ENCODE measurements at regions not wholly inside any gene's neighbourhood (a gene's known extent, or its start where the extent isn't known, plus 50 kb on each side); places are given as distances from the start of the nearest gene placed in this dataset.

DNA sequence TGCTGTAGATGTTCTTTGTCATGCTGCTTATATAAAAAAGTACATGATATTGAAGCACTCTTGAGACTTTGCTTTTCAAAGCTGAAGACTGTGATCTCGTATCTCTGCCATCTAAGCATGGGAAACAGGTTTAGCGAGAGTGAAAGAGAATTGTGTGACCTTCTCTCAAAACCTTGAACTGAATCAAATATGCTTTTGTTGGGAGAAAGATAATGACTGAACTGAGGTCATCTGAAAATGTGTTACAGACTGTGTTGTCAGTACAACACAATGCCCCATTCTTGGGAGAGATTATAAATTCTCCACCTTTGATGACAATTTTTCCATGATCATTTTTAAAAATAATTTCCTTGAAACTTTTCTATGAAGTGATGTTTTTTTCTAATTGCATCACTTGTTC lies 272.1 kb upstream of the SEL1L start:
- DNase-seq: no peak
- in situ Hi-C loops (cut with HindIII; ENCODE audit: low pct_ligation_motif_present, low pct_unique_long_range_greater_than_20kb, low sequenced_read_pairs): no loop called here

DNA sequence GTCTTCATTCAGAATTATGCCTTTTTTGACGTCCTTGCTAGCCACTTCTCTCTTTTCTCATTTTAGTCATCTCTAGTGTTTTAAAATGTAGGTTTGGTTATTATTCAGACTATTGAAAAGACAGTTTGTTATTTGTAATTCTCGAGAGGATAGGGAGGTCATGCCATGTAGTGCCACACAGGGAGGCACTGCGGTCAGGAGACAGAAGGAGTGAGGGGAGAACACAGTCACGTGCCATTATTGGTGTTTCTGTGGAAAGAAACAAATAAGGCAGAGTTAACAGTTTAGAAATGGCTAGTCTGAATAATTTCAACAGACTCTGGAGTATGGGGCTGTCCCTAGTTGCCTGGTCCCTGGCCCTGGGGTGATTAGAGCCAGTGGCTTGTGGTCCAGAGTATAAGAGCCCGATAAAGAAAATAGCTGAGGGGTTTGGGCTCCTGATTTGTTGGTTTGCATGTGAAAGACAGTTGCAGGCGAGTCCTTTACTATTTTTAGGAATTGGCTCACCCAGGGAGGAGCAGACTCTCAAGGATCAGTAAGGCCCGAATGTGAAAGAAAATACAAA lies 278.1 kb upstream of the SEL1L start:
- DNase-seq: no peak
- in situ Hi-C loops (cut with HindIII; ENCODE audit: low pct_ligation_motif_present, low pct_unique_long_range_greater_than_20kb, low sequenced_read_pairs): no loop called here

DNA sequence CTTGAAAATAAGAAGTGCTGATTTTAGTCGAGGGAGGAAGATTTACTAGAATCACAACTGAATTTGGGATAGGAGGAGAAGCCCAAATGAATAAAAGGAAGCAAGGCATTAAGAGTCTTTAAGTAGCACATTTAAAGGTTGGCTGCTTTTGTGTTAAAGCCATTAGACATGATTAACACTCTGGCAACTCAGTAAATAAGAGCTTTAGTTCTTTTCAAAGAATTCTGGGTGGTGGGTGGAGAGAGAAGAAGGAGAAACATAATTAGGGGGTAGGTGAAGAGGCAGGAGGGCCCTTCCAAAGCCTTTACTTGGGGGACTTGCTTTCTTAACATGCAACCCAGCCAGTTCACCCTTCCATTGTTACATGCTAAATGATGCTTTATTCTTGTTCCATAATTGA lies 284.6 kb upstream of the SEL1L start:
- DNase-seq: no peak
- in situ Hi-C loops (cut with HindIII; ENCODE audit: low pct_ligation_motif_present, low pct_unique_long_range_greater_than_20kb, low sequenced_read_pairs): no loop called here

DNA sequence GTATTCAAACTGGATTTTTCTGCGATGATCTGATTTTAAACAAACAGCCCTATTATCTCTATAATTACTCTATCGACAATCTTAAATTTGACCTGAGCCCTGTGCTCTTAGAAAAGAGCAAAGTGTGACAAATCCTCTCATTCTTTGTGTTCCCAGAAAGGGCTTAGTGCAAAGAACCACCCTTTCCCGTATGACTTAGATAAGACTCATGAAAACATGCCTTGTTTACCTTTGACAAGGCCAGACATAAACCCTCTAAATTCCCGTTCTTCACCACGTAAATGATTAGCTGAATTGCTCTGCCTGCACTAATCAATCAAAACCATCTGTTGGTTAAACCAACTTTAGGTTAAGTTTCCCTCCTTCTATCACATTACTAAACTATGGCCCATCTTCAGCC lies 285.7 kb upstream of the SEL1L start:
- in situ Hi-C loops (cut with HindIII; ENCODE audit: low pct_ligation_motif_present, low pct_unique_long_range_greater_than_20kb, low sequenced_read_pairs): no loop called here
- DNase-seq: no peak

DNA sequence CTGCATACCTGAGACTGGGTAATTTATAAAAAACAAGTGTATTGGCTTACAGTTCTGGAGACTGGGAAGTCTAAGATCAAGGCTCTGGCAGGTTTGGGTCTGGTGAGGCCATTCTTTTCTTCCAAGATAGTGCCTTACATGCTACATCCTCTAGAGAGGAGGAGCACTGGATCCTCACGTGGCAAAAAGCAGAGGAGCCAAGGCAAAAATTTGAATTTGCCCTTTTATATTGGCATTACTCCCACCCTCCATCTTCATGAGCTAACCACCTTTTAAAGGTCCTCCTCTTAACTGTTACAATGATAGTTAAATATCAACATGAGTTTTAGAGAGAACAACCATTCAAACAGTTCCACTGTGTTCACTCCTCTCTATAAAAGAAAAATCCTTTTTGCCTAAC lies 286.3 kb upstream of the SEL1L start:
- DNase-seq: no peak
- in situ Hi-C loops (cut with HindIII; ENCODE audit: low pct_ligation_motif_present, low pct_unique_long_range_greater_than_20kb, low sequenced_read_pairs): no loop called here

DNA sequence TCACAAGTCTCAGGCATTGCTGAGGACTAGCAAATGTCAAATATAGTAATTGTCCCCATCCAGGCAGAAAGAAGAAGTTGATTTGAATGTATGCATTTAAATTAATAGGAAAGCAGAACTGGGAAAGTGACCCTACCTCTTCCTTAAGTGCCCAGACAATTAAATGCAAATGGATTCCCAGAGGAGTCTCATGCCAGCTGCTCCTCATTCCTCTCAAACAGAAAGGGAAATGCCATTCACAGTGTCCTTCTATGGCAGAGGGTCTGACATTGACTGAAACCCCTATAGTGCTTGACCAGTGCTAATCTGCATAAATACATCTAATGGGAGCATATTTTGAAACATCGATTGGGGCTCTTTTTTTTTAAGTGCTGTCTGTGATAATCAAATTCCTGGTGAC lies 292.4 kb upstream of the SEL1L start:
- in situ Hi-C loops (cut with HindIII; ENCODE audit: low pct_ligation_motif_present, low pct_unique_long_range_greater_than_20kb, low sequenced_read_pairs): no loop called here

DNA sequence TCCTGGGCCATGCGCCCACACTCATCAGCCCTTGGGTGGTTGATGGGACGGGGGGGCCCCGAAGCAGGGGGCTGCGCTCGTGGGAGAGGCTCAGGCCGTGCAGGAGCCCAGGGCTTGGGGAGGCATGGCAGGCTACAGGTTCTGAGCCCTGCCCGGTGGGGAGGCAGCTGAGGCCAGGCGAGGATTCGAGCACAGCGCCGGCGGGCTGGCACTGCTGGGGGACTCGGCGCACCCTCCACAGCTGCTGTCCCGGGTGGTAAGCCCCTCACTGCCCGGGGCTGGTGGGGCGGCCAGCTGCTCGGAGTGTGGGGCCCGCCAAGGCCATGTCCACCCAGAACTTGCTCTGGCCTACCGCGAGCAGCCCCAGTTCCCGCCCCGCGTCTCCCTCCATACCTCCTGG lies 295.8 kb upstream of the SEL1L start:
- in situ Hi-C loops (cut with HindIII; ENCODE audit: low pct_ligation_motif_present, low pct_unique_long_range_greater_than_20kb, low sequenced_read_pairs): no loop called here

More for the DNA sequence above, 292.4 kb upstream of the SEL1L start:
- DNase-seq: no peak

DNA sequence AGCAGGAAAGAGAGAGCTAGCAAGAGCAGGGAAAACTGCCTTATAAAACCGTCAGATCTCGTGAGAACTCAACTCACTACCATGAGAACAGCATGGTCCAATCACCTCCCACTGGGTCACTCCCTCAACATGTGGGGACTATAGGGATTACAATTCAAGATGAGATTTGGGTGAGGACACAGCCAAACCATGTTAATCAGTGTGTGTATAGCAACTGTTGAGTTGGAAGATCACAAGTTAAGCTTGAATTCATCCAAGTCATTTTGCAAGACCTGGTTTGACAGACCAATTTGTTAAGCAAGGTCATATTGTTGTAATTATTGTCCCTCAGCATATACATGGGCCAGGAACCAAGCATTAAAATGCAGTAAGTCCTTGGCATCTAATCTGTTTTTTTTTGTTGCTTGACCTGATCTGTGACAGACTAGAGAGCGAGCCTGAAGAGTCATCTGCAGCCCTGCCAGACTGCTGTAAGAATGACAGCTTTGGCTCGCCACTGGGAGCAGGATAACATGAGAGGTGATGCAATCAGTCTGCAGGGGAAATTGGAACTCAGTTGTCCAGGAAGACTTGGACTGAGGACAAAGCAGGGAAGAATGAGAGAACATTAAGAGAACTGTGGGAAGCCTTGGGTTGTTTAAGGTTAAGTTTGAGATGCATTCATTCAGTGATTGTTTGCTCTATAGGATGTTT lies 297.6 kb upstream of the SEL1L start:
- no peak for DNase-seq
- in situ Hi-C loops (cut with HindIII; ENCODE audit: low pct_ligation_motif_present, low pct_unique_long_range_greater_than_20kb, low sequenced_read_pairs): no loop called here

More for the DNA sequence above, 295.8 kb upstream of the SEL1L start:
- no peak for DNase-seq

DNA sequence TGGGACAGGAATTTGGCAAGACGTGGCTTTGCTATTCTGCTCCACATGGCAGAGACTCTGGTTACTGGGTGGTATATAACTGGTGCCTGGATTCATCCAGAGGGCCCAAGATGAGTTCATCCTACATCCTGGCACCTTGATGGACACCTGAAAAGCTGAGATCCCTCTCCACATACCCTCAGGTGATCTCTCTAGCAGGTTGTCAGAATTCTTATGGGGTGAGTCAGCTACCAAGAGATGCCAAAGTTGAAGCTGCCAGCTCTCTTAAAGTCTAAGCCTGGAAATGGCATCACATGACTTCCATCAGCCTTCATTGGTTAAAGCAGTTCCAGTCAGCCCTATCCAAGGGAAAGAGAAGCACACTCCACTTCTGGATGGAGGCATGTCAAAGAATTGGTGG lies 300.7 kb upstream of the SEL1L start:
- in situ Hi-C loops (cut with HindIII; ENCODE audit: low pct_ligation_motif_present, low pct_unique_long_range_greater_than_20kb, low sequenced_read_pairs): no loop called here
- no peak for DNase-seq

DNA sequence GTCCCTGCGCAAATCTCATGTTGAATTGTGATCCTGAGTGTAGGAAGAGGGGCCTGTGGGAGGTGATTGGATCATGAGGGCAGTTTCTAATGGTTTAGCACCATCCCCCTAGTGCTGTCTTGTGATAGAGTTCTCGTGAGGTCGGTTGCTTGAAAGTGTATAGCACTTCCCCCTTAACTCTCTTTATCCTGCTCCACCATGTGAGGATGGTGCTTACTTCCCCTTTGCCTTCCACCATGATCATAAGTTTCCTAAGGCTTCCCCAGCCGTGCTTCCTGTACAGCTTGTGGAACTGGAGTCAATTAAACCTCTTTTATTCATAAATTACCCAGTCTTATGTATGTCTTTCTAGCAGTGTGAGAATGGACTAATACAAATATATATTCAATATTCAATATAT lies 303.7 kb upstream of the SEL1L start:
- in situ Hi-C loops (cut with HindIII; ENCODE audit: low pct_ligation_motif_present, low pct_unique_long_range_greater_than_20kb, low sequenced_read_pairs): no loop called here
- DNase-seq: no peak

DNA sequence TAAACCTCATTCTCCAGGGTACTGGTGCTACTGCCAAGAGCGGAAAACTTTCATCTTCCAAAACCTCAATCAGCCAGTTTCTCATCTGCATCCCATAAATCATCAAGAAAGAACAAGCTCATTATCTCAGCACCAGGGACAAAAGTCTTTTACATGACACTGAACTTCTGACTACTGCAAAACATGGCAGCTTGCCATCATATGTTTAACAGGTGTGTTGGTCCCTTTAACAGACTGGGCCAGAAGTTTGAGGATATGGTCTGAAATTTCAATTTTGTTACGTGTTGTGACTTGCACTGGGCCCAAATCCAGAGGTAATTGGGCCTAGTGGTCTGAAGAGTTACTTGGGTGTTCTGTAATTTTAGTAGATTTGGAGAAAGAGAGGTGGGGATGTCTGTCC lies 305.4 kb upstream of the SEL1L start:
- in situ Hi-C loops (cut with HindIII; ENCODE audit: low pct_ligation_motif_present, low pct_unique_long_range_greater_than_20kb, low sequenced_read_pairs): no loop called here
- DNase-seq: no peak

DNA sequence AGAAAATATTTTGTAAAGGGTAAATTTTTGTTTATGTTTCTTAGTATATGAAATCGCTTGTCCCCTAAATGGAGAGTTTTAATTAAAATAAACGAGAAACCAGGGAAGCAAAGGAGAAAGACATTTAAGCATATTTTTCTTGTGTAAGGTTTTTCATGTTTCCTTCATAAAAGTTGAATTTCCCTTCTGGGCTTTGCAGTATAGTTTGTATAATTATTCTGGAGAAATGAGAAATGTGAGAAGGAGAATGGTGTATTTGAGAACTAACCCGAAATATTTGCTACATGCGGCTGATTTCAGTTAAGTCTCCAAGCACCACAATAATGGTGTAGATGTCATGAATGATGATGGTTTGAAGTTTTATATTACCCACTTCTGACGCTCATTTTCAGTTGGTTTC lies 307.7 kb upstream of the SEL1L start:
- no peak for DNase-seq
- in situ Hi-C loops (cut with HindIII; ENCODE audit: low pct_ligation_motif_present, low pct_unique_long_range_greater_than_20kb, low sequenced_read_pairs): no loop called here

DNA sequence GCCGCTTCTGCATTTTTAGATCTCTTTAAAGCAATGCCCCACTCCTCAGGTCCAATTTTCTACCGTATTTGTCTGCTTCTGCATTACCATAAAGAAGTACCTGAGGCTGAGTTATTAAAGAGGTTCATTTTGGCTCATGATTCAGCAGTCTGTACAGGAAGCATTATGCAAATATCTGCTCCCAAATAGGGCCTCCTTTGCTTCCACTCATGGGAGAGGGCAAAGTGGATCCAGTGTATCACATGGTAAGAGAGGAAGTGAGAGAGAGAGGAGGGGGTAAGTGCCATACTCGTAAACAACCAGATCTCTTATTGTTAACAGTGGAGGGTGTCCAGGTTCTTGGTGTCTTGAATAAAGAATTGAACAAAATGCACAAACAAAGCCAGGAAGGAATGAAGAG lies 316.1 kb upstream of the SEL1L start:
- no peak for DNase-seq
- in situ Hi-C loops (cut with HindIII; ENCODE audit: low pct_ligation_motif_present, low pct_unique_long_range_greater_than_20kb, low sequenced_read_pairs): no loop called here

DNA sequence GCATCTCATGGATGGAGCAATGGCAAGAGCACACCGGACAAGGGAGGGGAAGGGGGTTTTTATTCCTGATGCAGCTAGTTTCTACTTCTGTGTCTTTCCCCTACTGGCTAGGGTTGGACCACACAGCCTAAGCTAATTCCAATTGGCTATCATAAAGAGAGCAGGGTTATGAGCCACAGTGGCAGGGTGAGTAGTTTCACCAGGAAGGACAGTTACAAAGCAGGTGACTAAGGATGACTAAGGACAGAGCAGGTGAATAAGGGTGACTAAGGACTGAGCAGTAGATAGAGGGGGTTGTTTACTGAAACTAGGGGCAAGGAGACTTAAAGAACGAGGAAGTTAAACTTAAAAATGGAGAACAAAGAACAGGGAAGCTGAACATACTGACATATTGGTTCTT lies 321.4 kb upstream of the SEL1L start:
- in situ Hi-C loops (cut with HindIII; ENCODE audit: low pct_ligation_motif_present, low pct_unique_long_range_greater_than_20kb, low sequenced_read_pairs): no loop called here

DNA sequence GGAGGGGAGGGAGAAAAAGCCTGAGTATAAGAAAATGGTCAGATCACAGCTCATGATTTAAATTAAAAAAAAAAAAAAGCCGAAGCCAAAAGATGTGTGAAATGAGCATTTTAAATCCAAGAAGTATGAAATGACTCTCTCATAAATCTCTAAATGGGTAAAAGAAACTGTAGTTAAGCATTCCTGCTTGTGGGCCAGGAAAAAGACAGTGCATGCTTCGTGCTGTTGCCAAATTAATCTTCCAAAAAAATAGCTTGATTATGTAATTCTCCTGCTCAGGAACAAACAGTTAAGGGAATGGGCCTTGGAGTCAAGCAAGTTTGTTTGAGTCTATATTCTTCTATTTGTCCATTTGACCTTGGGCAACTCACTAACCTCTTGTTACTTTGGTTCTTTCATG lies 325.4 kb upstream of the SEL1L start:
- in situ Hi-C loops (cut with HindIII; ENCODE audit: low pct_ligation_motif_present, low pct_unique_long_range_greater_than_20kb, low sequenced_read_pairs): no loop called here
- DNase-seq: no peak

More for the DNA sequence above, 321.4 kb upstream of the SEL1L start:
- DNase-seq: no peak

DNA sequence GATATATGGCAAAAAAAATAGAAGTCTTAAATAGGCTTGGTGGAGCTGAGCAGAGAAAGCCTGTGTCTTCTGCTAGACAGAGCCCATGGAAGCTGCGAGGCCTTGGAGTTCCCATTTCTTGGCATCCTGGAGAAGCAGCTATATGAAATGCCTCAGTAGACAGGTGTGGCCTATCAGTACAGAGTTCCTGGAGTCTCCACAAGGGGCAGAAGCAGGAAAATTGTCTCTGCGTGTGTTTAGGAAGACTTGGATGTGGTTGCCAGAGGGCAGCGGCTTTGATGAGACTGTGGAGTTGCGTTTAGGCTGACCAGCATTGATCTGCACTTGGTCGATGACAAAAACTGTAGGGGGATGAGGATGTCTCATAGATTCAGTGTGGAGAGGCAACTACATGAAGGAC lies 334.5 kb upstream of the SEL1L start:
- no peak for DNase-seq
- in situ Hi-C loops (cut with HindIII; ENCODE audit: low pct_ligation_motif_present, low pct_unique_long_range_greater_than_20kb, low sequenced_read_pairs): no loop called here

DNA sequence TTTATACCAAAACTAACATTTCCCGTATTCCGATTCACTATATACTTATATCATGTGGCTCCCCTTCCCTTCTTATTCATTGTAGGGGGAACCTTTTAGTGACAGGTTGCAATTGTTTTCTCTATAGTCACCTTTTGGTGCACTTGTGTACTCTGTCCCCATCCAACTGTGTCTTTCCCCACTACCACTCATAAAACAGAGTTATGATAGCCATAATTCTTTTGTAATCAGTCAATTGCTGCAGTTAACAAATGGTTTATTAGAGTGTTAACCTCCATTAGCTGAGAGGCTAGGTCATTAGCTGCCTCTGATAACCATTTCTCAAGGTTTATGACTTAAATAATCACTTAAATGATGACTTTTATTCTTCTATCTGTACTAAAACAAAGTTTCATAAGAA lies 338.1 kb upstream of the SEL1L start:
- no peak for DNase-seq
- in situ Hi-C loops (cut with HindIII; ENCODE audit: low pct_ligation_motif_present, low pct_unique_long_range_greater_than_20kb, low sequenced_read_pairs): no loop called here

DNA sequence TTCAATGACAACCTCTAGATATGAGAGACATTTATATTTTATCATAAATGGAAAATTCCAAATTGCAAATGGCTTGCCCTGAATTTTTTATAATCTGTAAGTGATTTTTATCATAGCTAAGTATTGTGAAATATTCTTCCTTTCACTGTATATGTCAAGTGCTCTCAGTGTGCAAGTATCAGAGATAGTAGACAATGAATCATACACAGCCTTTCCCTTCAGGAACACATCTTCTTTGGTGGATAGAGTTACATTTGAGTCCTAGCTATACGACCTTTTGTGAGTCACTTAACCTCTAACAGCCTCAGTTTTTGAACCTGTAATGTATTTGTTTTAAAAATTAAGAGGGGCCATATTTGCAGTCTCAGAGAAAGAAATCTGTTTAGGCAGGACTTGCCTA lies 350.7 kb upstream of the SEL1L start:
- DNase-seq: no peak
- in situ Hi-C loops (cut with HindIII; ENCODE audit: low pct_ligation_motif_present, low pct_unique_long_range_greater_than_20kb, low sequenced_read_pairs): no loop called here

DNA sequence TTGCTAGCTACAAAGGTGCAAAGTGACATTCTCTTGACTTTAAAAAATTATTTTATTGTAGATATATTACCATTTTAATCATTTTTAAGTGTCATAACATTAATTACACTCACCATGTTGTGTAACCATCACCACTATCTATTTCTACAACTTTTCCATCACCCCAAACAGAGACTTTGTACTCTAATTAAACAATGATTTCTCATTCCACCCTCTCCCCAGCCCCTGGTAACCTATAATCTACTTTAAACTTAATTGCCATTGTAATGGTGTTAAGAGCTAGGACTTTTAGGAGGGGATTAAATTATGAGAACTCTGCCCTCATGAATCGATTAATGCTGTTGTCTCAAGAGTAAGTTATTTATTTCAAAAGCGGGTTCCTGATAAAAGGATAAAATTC lies 352.9 kb upstream of the SEL1L start:
- in situ Hi-C loops (cut with HindIII; ENCODE audit: low pct_ligation_motif_present, low pct_unique_long_range_greater_than_20kb, low sequenced_read_pairs): no loop called here

DNA sequence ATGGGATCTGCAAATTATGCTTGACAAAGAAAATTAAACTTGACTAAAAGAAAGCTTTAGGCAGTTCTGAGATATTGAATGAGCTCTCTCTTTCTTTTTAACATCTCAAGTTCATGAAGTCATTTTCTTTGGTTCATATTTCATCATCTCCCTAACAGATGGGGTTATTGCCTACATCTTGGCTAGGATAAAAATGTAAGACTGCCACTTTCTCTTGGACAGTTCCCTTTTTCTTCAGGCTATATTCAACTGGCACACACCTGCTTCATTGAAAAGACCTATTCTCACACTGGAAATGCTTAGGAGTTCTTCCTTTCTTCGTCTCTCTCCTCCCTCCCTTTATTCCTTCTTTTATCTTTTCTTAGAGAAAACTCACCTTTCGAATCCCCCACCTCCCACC lies 355.9 kb upstream of the SEL1L start:
- in situ Hi-C loops (cut with HindIII; ENCODE audit: low pct_ligation_motif_present, low pct_unique_long_range_greater_than_20kb, low sequenced_read_pairs): no loop called here
- DNase-seq: no peak

More for the DNA sequence above, 352.9 kb upstream of the SEL1L start:
- no peak for DNase-seq

DNA sequence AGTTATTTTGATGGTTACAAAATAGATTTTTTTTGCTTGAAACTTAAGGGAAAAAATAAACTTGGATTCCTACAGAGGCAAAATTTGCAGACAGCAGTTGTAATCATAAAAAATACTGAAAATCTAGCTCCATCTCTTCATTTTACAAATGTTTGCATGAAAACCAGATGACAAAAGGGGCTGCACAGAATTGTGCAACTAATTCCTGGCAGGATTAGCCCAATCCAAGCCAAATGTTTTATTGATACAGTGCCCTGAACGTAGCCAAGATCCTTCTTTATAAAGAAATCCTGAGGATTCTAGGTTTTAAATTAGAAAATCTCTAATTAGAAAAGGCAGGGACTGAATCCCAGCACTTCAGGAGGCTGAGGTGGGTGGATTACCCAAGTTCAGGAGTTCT lies 356.4 kb upstream of the SEL1L start:
- in situ Hi-C loops (cut with HindIII; ENCODE audit: low pct_ligation_motif_present, low pct_unique_long_range_greater_than_20kb, low sequenced_read_pairs): no loop called here
- DNase-seq: no peak
